KMS-11 (cell line): ENCODE measurements at regions not wholly inside any gene's neighbourhood (a gene's known extent, or its start where the extent isn't known, plus 50 kb on each side); places are given as distances from the start of the nearest gene placed in this dataset.

ENCODE experiments used
- H2AFZ ChIP-seq: fragments of 200-600 bp; sonication (generic); 2 replicates; pipeline ENCODE4 v1.6.1; 2016; ENCODE audit warnings: antibody characterized with exemption, mixed run types, low read depth
- H3K27ac ChIP-seq: fragments of 200-600 bp; sonication (generic); 2 replicates; pipeline ENCODE4 v1.6.1; 2016; ENCODE audit warnings: mild to moderate bottlenecking, mixed run types
- H3K27me3 ChIP-seq: fragments of 200-600 bp; sonication (generic); 2 replicates; pipeline ENCODE4 v1.6.1; 2017; ENCODE audit warnings: mild to moderate bottlenecking, low read depth, mixed run types, moderate library complexity; ENCODE audit not compliant: insufficient read depth
- H3K36me3 ChIP-seq: fragments of 200-600 bp; sonication (generic); 2 replicates; pipeline ENCODE4 v1.6.1; 2017; ENCODE audit warnings: mild to moderate bottlenecking, mixed run types; ENCODE audit not compliant: insufficient read depth
- H3K4me1 ChIP-seq: fragments of 200-600 bp; sonication (generic); 2 replicates; pipeline ENCODE4 v1.6.1; 2016; ENCODE audit warnings: mild to moderate bottlenecking, low read depth, mixed run types; ENCODE audit not compliant: poor library complexity, severe bottlenecking
- H3K4me2 ChIP-seq: fragments of 200-600 bp; sonication (generic); 2 replicates; pipeline ENCODE4 v1.7.0; 2016; ENCODE audit warnings: mild to moderate bottlenecking, mixed run types
- H3K4me3 ChIP-seq: fragments of 200-600 bp; sonication (generic); IDR thresholded peaks from 2 replicates; pipeline ENCODE4 v1.6.1; 2017; ENCODE audit warnings: low read depth, low read length, mixed read lengths; ENCODE audit not compliant: insufficient read depth
- H3K79me2 ChIP-seq: fragments of 200-600 bp; sonication (generic); 2 replicates; pipeline ENCODE4 v1.6.1; 2016; ENCODE audit warnings: low read depth, mixed run types; ENCODE audit not compliant: insufficient read depth
- H3K9ac ChIP-seq: fragments of 200-600 bp; sonication (generic); 2 replicates; pipeline ENCODE4 v1.6.1; 2016; ENCODE audit warnings: mild to moderate bottlenecking, mixed run types
- H4K20me1 ChIP-seq: fragments of 200-600 bp; sonication (generic); 2 replicates; pipeline ENCODE4 v1.6.1; 2016; ENCODE audit warnings: mild to moderate bottlenecking, mixed run types; ENCODE audit not compliant: insufficient read depth
- CTCF ChIP-seq: fragments of 200-600 bp; sonication (generic); conservative IDR thresholded peaks from 2 replicates; pipeline ENCODE4 v1.6.1; 2017; ENCODE audit warnings: low read depth, mild to moderate bottlenecking, antibody characterized with exemption, low read length, moderate library complexity, mixed read lengths

- H3K27me3 ChIP-seq = no peaks in the 10 kb centered on the region
- no peak overlapping the region for H3K27ac ChIP-seq
- no peaks in the 10 kb centered on the region for H3K79me2 ChIP-seq
- no peak for TF ChIP-seq CTCF
- H3K4me1 ChIP-seq = no peaks in the 10 kb centered on the region
- H4K20me1 ChIP-seq = no peaks in the 10 kb centered on the region
- no peak overlapping the region for H3K9ac ChIP-seq
- no peak overlapping the region for H2AFZ ChIP-seq
- H3K36me3 ChIP-seq = no peaks in the 10 kb centered on the region
- no peak overlapping the region for H3K4me3 ChIP-seq
- H3K4me2 ChIP-seq = no peak overlapping the region
Observed at GRCh38 chr20:6173481-6173880, 50.7 kb upstream of the FERMT1 start.
